ENCODE measurements at regions not wholly inside any gene's neighbourhood (a gene's known extent, or its start where the extent isn't known, plus 50 kb on each side); places are given as distances from the start of the nearest gene placed in this dataset.

GRCh38 chr2:198476007-198476406 is 671.6 kb downstream of the PLCL1 start:
- no peaks in the 10 kb centered on the region for H3K27me3 ChIP-seq
- intact Hi-C loops (cut with DNase I): no loop called here
- no peaks in the 10 kb centered on the region for H3K4me1 ChIP-seq
- no peak overlapping the region for H3K4me3 ChIP-seq
- TF ChIP-seq POLR2A (IDR thresholded peaks at IDR 0.05) (no peak), POLR2AphosphoS5 (IDR thresholded peaks at IDR 0.05; ENCODE audit: insufficient read depth in 1 of 2, low read depth in 1 of 2) (no peak), CTCF (IDR thresholded peaks at IDR 0.05) (no peak)
- H3K9me3 ChIP-seq: no peaks in the 10 kb centered on the region
- DNase-seq (ENCODE audit: extremely low spot score in 2 of 2): no peak
- H3K36me3 ChIP-seq: no peaks in the 10 kb centered on the region
- no peak overlapping the region for H3K27ac ChIP-seq

DNA sequence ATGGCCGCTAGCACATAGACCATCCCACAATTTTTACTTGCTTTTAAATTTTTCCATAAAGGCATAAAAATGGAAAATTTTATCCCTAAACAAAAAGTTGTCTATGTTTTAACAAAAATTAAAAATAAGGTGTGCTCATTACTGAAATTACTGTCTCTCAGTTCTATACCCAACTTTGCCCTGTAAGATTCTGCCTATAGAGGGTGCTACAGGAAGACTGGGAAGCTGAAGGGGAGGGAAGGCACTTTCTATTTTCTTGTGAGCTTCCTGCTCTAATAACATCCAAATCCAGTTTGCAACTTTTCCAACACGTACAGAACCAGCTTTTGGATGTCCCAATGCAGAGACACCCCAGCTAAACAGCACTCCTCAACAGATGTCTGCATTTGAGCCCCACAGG is 666.9 kb downstream of the PLCL1 start:
- H3K36me3 ChIP-seq: no peaks in the 10 kb centered on the region
- H3K4me1 ChIP-seq: no peaks in the 10 kb centered on the region
- no peak overlapping the region for H3K4me3 ChIP-seq
- H3K9me3 ChIP-seq: no peaks in the 10 kb centered on the region
- no peak for TF ChIP-seq CTCF (IDR thresholded peaks at IDR 0.05)
- no peak for TF ChIP-seq POLR2A (IDR thresholded peaks at IDR 0.05)
- no peak for TF ChIP-seq POLR2AphosphoS5 (IDR thresholded peaks at IDR 0.05; ENCODE audit: insufficient read depth in 1 of 2, low read depth in 1 of 2)
- intact Hi-C loops (cut with DNase I): no loop called here
- H3K27ac ChIP-seq: no peak overlapping the region
- DNase-seq (ENCODE audit: extremely low spot score in 2 of 2): no peak
- no peaks in the 10 kb centered on the region for H3K27me3 ChIP-seq

DNA sequence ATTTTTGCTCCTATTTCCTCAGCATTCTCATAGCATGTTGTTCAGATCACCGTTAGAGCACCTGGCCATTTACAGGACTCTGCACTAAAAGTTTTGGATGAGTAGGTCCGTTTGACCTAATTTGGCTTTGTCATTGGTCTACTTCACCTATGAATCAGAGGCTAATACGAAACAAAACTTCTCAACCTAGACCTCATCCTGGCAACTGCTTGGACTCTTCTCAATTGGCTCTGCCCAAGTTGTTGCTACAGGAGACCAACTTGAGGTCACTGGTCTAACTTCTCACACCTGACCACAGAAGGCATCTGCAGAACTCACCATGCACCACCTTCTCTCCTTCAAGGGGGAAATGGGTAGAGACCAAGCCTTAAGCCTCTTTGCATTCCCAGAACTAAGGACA is 663.7 kb downstream of the PLCL1 start:
- H3K36me3 ChIP-seq: no peaks in the 10 kb centered on the region
- H3K27me3 ChIP-seq: no peaks in the 10 kb centered on the region
- no peak overlapping the region for H3K4me3 ChIP-seq
- H3K4me1 ChIP-seq: no peaks in the 10 kb centered on the region
- intact Hi-C loops (cut with DNase I): no loop called here
- H3K9me3 ChIP-seq: no peaks in the 10 kb centered on the region
- DNase-seq (ENCODE audit: extremely low spot score in 2 of 2): no peak
- TF ChIP-seq POLR2AphosphoS5 (IDR thresholded peaks at IDR 0.05; ENCODE audit: insufficient read depth in 1 of 2, low read depth in 1 of 2) (no peak), POLR2A (IDR thresholded peaks at IDR 0.05) (no peak), CTCF (IDR thresholded peaks at IDR 0.05) (no peak)
- no peak overlapping the region for H3K27ac ChIP-seq

DNA sequence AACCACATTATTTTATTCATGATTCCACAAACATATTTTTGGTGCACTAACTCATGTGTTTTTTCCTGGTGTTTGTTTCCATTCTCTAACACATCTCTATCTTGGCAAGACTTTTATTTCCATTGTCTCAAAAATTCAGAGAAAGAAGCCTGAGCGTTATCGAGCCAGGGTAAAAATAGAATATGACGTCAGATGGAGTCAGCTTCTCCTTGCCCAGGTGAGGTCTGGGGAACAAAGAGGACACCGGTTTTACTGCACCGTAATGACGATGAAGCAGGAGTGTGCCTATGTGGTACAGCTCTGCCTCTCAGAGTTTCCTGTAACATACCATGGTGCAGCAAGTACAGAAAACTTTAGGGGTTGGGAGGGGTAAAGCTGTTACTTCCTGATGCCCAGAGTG is 661.6 kb downstream of the PLCL1 start:
- no peaks in the 10 kb centered on the region for H3K9me3 ChIP-seq
- H3K4me3 ChIP-seq: no peak overlapping the region
- no peak overlapping the region for H3K27ac ChIP-seq
- intact Hi-C loops (cut with DNase I): no loop called here
- H3K36me3 ChIP-seq: no peaks in the 10 kb centered on the region
- no peaks in the 10 kb centered on the region for H3K27me3 ChIP-seq
- no peaks in the 10 kb centered on the region for H3K4me1 ChIP-seq
- TF ChIP-seq CTCF (IDR thresholded peaks at IDR 0.05) (no peak), POLR2A (IDR thresholded peaks at IDR 0.05) (no peak), POLR2AphosphoS5 (IDR thresholded peaks at IDR 0.05; ENCODE audit: insufficient read depth in 1 of 2, low read depth in 1 of 2) (no peak)
- no peak for DNase-seq (ENCODE audit: extremely low spot score in 2 of 2)

GRCh38 chr2:198456418-198456817 is 652.0 kb downstream of the PLCL1 start:
- no peaks in the 10 kb centered on the region for H3K36me3 ChIP-seq
- no peak for TF ChIP-seq CTCF (IDR thresholded peaks at IDR 0.05)
- TF ChIP-seq POLR2AphosphoS5 (IDR thresholded peaks at IDR 0.05; ENCODE audit: insufficient read depth in 1 of 2, low read depth in 1 of 2): no peak
- no peak for TF ChIP-seq POLR2A (IDR thresholded peaks at IDR 0.05)
- no peak overlapping the region for H3K27ac ChIP-seq
- H3K9me3 ChIP-seq: no peaks in the 10 kb centered on the region
- no peaks in the 10 kb centered on the region for H3K27me3 ChIP-seq
- H3K4me3 ChIP-seq: no peak overlapping the region
- no peaks in the 10 kb centered on the region for H3K4me1 ChIP-seq
- no peak for DNase-seq (ENCODE audit: extremely low spot score in 2 of 2)
- intact Hi-C loops (cut with DNase I): no loop called here
